Omental fat pad (tissue), 3 donors: ENCODE measurements at regions not wholly inside any gene's neighbourhood (a gene's known extent, or its start where the extent isn't known, plus 50 kb on each side); places are given as distances from the start of the nearest gene placed in this dataset.
A peak's percentile ranks its signal among the peaks of the same experiment; 100 is the strongest.

Experiments
- ATAC-seq: fragments of 150-250 bp; one replicate; pipeline ENCODE4 v1.9.1; 2016; ENCODE audit warnings: mild to moderate bottlenecking, moderate library complexity; ENCODE audit not compliant: low FRiP score
- DNase-seq: peaks from one replicate; pipeline ENCODE4 v3.0.0-alpha.2; 2019; ENCODE audit warnings: low spot score
- TF ChIP-seq, protein P1 (sequence below), 3 donors: fragments of 450-650 bp; IDR thresholded peaks; one replicate each; pipeline ENCODE4 v1.5.1; 2016 to 2017; ENCODE audit warnings: antibody characterized with exemption in 3 of 3, mild to moderate bottlenecking in 3 of 3, moderate library complexity in 2 of 3

DNA sequence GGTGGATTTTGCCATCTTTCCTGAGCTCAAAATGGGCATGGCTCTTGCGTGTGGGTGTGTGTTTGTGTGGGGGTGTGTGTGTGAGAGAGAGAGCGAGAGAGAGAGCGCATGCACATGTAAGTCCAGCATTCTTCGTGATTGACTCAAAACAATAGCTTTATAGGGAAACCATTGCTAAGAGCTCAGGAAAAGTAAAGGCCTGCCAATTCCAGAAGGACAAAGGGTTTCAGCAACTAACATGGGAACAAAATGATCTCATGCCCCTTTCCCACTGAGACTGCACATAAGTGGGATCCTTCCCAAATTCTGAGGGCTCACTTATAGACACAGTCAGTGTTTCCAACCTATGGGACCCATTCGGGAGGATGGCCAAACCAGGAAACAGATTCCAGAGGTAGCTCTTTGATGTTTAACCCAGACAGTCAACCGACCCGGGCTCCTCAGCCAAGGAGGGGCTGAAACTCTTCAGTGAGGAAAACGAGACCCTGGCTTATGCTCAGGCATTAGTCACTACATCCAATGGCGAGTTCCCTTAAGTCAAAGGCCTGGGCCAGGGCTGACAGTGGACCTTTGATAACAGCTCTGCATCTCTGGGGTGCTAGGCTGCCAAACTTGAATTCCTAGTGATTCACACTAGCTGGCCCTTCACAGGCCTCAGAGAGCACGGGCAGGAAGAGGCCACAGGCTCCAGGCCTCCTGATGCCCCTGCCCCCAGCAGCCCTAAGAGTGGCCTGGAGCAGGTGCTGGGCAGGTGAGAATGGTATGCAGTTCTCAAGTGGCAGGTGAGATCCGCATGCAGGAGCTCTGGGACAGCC lies 305.0 kb upstream of the C2CD4B start:
- no peak for DNase-seq

DNA sequence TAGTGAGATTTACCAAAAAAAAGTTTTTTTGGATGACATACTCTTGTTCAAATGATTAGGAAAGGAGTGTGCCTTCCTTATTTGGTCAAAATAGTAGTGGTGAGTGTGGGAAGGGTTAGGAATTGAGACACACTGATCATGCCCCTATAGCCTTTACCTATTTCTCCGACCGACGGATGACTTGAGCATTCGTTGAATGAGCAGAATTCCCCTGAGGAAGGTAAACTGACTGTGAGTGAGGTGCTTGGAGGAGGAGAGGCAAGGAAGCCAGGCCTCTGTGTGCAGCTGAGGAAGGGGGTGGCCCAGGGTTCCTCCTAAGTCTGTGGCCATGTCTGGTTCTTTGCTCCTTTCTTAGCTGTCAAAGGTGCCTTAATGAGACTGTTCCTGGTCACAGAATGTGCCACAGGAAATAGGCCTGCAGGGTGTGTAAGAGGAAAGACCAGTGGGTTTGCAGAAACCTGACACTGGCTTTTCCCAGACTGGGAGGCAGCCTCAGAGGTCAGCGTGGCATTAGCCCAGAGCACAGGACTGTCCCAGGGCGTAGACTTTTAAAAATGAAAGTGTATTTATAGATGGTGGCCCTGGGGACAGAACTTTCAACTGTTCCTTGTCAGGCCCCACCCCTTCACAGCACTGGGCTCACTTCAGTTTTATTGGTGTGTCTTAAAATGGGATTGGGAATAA lies 307.7 kb upstream of the C2CD4B start:
- TF ChIP-seq, protein P1, sequence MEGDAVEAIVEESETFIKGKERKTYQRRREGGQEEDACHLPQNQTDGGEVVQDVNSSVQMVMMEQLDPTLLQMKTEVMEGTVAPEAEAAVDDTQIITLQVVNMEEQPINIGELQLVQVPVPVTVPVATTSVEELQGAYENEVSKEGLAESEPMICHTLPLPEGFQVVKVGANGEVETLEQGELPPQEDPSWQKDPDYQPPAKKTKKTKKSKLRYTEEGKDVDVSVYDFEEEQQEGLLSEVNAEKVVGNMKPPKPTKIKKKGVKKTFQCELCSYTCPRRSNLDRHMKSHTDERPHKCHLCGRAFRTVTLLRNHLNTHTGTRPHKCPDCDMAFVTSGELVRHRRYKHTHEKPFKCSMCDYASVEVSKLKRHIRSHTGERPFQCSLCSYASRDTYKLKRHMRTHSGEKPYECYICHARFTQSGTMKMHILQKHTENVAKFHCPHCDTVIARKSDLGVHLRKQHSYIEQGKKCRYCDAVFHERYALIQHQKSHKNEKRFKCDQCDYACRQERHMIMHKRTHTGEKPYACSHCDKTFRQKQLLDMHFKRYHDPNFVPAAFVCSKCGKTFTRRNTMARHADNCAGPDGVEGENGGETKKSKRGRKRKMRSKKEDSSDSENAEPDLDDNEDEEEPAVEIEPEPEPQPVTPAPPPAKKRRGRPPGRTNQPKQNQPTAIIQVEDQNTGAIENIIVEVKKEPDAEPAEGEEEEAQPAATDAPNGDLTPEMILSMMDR (IDR thresholded peaks at IDR 0.05): no peak
- ATAC-seq: no peak
- DNase-seq: no peak

More for the DNA sequence above, 305.0 kb upstream of the C2CD4B start:
- TF ChIP-seq, protein P1 (IDR thresholded peaks at IDR 0.05): no peak
- peak; percentile 53 for ATAC-seq

DNA sequence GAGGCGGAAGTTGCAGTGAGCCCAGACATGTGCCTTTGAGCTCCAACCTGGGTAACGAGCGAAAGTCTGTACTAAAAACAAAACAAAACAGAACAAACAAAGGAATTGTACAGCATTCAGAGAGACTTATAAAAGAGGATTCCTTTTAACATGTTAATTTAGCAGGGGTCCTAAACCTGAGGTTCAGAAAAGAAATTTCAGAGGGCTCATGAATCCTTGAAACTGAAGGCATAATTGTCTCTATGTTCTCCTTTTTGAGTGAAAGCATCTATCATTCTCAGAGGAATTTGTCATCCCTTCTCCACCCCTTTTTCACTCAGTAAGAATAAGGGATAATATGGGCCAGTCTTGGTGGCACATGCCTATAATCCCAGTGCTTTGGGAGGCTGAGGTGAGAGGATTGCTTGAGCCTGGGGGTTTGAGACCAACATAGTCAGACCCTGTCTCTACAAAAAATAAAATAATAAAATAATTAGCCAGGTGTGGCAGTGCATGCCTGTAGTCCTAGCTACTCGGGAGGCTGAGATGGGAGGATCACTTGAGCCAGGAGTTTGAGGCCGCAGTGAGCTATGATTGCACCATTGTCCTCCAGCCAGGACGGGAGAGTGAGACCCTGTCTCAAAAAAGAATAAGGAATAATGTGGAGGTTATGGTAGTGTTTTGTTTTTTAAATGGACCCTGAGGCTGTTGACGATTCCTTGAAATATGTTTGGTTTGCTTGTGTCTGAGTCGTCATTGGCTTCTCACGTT lies 309.1 kb upstream of the C2CD4B start:
- DNase-seq: no peak
- ATAC-seq: no peak
- TF ChIP-seq, protein P1 (IDR thresholded peaks at IDR 0.05): no peak

DNA sequence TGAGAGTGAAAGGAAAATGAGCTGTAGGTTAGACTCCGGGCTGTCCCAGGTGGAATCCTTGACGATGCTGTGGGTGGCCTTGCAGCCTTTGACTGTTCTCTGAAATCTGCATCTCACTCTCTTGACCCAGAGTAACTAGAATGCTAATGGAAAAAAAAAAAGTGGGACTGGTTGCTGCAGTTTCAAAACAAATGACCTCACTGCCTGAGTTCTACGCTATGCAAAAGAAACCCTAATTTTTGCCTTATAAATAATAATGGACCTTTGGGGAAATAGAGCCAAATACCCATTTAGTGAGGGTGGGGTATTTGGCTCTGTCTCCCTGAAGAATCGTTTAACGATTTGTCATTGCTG lies 309.7 kb upstream of the C2CD4B start:
- no peak for DNase-seq
- no peak for ATAC-seq

DNA sequence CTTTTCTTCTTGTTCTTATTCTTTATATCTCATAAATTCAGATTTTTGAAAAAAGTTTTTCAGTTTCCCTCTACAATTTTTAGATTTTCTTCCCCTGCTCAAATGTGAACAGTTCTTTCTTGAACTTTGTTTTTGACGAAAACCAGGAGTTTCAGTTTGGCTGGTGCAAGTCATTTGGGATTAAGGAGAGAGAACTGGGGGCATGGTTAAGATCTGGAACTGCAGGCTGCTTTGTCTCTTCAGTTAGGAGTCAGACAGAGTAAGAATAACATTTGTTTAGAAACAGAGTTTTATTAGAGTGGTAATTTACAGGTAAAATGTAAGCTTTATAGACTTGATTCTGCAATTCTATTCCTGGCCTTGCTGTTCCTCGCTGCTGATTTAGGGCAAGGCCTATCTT lies 310.5 kb upstream of the C2CD4B start:
- TF ChIP-seq, protein P1 (IDR thresholded peaks at IDR 0.05): no peak
- ATAC-seq: no peak
- DNase-seq: no peak

More for the DNA sequence above, 309.7 kb upstream of the C2CD4B start:
- TF ChIP-seq, protein P1 (IDR thresholded peaks at IDR 0.05): no peak

DNA sequence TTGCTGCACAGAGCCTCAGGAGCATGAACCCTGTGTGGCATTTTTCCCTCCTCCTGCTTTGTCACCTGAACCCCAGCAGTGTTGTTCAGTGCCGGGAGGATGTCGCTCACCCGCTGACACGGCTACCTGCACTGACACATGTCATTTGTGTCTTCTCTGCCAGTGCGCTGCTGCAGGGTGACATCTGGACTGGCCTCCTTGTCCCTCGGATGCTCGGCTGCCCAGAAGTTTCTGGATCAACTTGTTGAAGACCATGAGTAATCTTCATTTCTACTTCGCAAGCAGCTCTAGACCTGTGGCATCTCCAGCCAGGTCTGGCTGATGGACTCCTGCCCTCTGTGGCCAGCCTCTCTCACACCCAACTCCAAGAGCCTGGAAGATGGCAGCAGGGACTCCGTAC lies 311.1 kb upstream of the C2CD4B start:
- TF ChIP-seq, protein P1 (IDR thresholded peaks at IDR 0.05): no peak
- DNase-seq: no peak
- no peak for ATAC-seq
